Heart right ventricle (tissue), 15 donors: ENCODE measurements at regions not wholly inside any gene's neighbourhood (a gene's known extent, or its start where the extent isn't known, plus 50 kb on each side); places are given as distances from the start of the nearest gene placed in this dataset.

ENCODE experiments used
- ATAC-seq, 8 donors: fragments of 200-7000 bp; cut with Tn5 transposase; one replicate each; pipeline ENCODE4 v1.9.1; 2020; ENCODE audit warnings: mild to moderate bottlenecking in 8 of 8, moderate library complexity in 8 of 8, moderate number of reproducible peaks in 1 of 8
- DNase-seq, 2 donors: peaks; one replicate each; pipeline ENCODE4 v3.0.0-alpha.2; 2020
- H3K27ac ChIP-seq, 10 donors: fragments of 200-600 bp; sonication (generic) in 2 of 10; one replicate each; pipeline versions ENCODE4 v1.5.0 to v1.8.0; 2020 to 2022; ENCODE audit warnings: mild to moderate bottlenecking in 3 of 10
- H3K27me3 ChIP-seq, 7 donors: fragments of 200-600 bp; one replicate each; pipeline ENCODE4 v1.8.0; 2021 to 2022; ENCODE audit warnings: mild to moderate bottlenecking in 2 of 7
- H3K36me3 ChIP-seq, 9 donors: fragments of 200-600 bp; sonication (generic) in 1 of 9; one replicate each; pipeline versions ENCODE4 v1.5.0 to v1.8.0; 2020 to 2022; ENCODE audit warnings: mild to moderate bottlenecking in 2 of 9
- H3K4me1 ChIP-seq, 9 donors: fragments of 200-600 bp; sonication (generic) in 1 of 9; one replicate each; pipeline versions ENCODE4 v1.5.0 to v1.8.0; 2020 to 2022; ENCODE audit warnings: mild to moderate bottlenecking in 4 of 9
- H3K4me3 ChIP-seq, 10 donors: fragments of 200-600 bp; sonication (generic) in 2 of 10; one replicate each; pipeline versions ENCODE4 v1.5.0 to v1.8.0; 2020 to 2022; ENCODE audit warnings: mild to moderate bottlenecking in 7 of 10, moderate library complexity in 2 of 10
- H3K9me3 ChIP-seq, 11 donors: fragments of 200-600 bp in 10 of 11; sonication (generic) in 2 of 11; one replicate each; pipeline versions ENCODE4 v1.5.0 to v1.8.0; 2013 to 2022; ENCODE audit warnings: mild to moderate bottlenecking in 2 of 11, control low read depth in 1 of 11, moderate library complexity in 1 of 11
- intact Hi-C, 10 donors: fragments of 100-400 bp; cut with DNase I; formaldehyde crosslinking; loops; one replicate each; pipeline versions ENCODE4 v1.11.1 to v1.14.2; 2022
- TF ChIP-seq, protein P1 (sequence below), 9 donors: fragments of 200-600 bp; sonication (generic) in 2 of 9; IDR thresholded peaks; one replicate each; pipeline versions ENCODE4 v1.5.0 to v1.8.0; 2021 to 2022; ENCODE audit warnings: antibody characterized with exemption in 9 of 9, mild to moderate bottlenecking in 5 of 9, moderate library complexity in 1 of 9
- donor health status: Arrhythmogenic right ventricular cardiomyopathy.
- donor health status: ischemic (EF 13 %, LVEDD 7.1; RV severe dilation, severe dysfunction).
- donor health status: DM: no; HTN: yes; CAD: no.
- donor health status: DM: no; HTN: no; CAD: no.
- donor health status: ischemic (EF 25% LVEDD 6.9; RV normal size, moderate dysfunction).
- donor health status: ischemic (EF 25% LVEDD 5.7; RV mildly dilated, moderate dysfunction).
- donor health status: healthy.
- donor health status: DM: yes; HTN: yes; CAD: no.
- donor health status: Ischemic cardiomyopathy.
- donor health status: ischemic (EF 35%, LVEDD 5.7; RV mildly dilated, moderate dysfunction).
- donor health status: nonischemic (EF 11% LVEDD 7.7; RV severe dilation, severe dysfunction).
- donor health status: DM: yes; HTN: yes; CAD: no.
- donor health status: PGD.
- donor health status: ischemic (EF 29% LVEDD 5.4; RV normal size, mild dysfunction).
- donor health status: nonischemic (EF 23%, LVEDD 6.1; RV moderate dilation, normal function).

DNA sequence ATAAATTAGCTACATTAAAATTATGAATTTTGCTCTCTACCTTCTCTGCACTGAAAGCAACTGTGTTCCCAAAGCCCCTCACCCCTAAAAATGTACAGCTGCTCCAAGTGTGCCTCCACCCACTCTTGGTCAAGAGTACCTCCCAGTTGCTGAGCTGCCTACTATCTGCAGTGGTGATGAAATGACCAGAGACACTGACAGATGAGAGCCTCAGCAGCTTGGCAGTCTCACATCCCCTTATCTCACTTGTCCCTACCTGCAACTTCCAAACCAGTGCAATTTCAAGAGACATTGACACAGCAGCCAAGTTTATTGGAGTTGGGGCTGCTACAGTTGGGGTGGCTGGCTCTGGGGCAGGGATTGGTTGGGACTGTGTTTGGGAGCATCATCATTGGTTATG lies 52.2 kb upstream of the COL6A5 start:
- ATAC-seq (no peak), DNase-seq (no peak)

More for the DNA sequence above, 52.2 kb upstream of the COL6A5 start:
- Histone ChIP-seq H3K36me3 (no peaks in the 10 kb centered on the region), H3K9me3 (peaks cover 0 to 5% (median 0%) of the 10 kb centered on the region in 11 donors), H3K4me1 (no peaks in the 10 kb centered on the region), H3K27ac (no peak overlapping the region), H3K4me3 (no peak overlapping the region), H3K27me3 (peaks cover 0 to 5% (median 0%) of the 10 kb centered on the region in 7 donors)
- TF ChIP-seq, protein P1, sequence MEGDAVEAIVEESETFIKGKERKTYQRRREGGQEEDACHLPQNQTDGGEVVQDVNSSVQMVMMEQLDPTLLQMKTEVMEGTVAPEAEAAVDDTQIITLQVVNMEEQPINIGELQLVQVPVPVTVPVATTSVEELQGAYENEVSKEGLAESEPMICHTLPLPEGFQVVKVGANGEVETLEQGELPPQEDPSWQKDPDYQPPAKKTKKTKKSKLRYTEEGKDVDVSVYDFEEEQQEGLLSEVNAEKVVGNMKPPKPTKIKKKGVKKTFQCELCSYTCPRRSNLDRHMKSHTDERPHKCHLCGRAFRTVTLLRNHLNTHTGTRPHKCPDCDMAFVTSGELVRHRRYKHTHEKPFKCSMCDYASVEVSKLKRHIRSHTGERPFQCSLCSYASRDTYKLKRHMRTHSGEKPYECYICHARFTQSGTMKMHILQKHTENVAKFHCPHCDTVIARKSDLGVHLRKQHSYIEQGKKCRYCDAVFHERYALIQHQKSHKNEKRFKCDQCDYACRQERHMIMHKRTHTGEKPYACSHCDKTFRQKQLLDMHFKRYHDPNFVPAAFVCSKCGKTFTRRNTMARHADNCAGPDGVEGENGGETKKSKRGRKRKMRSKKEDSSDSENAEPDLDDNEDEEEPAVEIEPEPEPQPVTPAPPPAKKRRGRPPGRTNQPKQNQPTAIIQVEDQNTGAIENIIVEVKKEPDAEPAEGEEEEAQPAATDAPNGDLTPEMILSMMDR (IDR thresholded peaks at IDR 0.05) = no peak
- intact Hi-C loops = no loop called here
